Neural crest cell (in vitro differentiated cells): ENCODE measurements at regions not wholly inside any gene's neighbourhood (a gene's known extent, or its start where the extent isn't known, plus 50 kb on each side); places are given as distances from the start of the nearest gene placed in this dataset.

Source experiments
- DNase-seq: peaks from one replicate; pipeline ENCODE4 v3.0.0; 2021; ENCODE audit warnings: low read depth, mixed read lengths, low spot score
- H3K27ac Mint-ChIP-seq: one replicate; pipeline ENCODE4 v1.8.0; 2021; ENCODE audit warnings: mild to moderate bottlenecking, mixed read lengths; ENCODE audit not compliant: unreplicated experiment
- H3K27me3 Mint-ChIP-seq: 2 replicates; pipeline ENCODE4 v1.8.0; 2021; ENCODE audit warnings: low read depth, mild to moderate bottlenecking, mixed read lengths
- H3K36me3 Mint-ChIP-seq: 2 replicates; pipeline ENCODE4 v1.8.0; 2021; ENCODE audit warnings: low read depth, mild to moderate bottlenecking, mixed read lengths
- H3K4me1 Mint-ChIP-seq: 2 replicates; pipeline ENCODE4 v1.8.0; 2021; ENCODE audit warnings: mixed read lengths
- H3K4me3 Mint-ChIP-seq: one replicate; pipeline ENCODE4 v1.8.0; 2021; ENCODE audit warnings: mild to moderate bottlenecking, mixed read lengths
- H3K9me3 Mint-ChIP-seq: 2 replicates; pipeline ENCODE4 v1.8.0; 2021; ENCODE audit warnings: mixed read lengths
- TF ChIP-seq, protein P1 (sequence below): fragments of 200-600 bp; sonication (generic); conservative IDR thresholded peaks from 2 replicates; pipeline ENCODE4 v1.5.0; 2021; ENCODE audit warnings: antibody characterized with exemption, mild to moderate bottlenecking

DNA sequence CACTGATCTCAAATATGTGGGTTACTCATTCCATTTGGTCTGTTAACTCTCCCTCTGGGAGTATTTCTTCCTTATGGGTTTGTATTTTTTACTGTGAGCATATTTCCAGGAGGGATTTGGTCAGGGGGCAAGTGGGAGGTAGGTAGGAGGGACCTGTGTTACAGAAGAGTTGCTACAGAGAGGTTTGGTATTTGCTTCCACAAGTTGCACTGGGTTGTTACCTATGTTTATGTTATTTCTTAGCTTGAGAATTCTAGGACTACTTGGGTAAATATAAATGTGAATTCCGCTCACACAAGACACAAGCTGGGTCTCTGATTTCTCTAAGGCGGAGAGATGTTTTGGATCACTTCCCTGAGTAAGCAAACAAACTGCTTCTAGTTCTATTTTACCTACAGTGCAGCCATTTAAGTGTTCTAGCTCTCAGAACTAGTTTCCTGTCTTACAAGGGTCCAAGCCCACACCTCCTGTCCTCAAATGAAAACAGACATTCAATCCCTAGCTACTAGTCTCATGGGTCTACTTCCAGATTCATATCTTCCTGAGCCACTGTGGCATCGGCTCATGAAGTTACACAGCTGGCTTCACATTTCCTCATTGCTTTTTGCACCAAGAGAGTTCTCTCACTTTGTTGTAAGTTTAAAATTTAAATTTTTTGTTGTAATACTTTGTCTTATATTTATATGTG, 75.4 kb upstream of the PPP1R3C start:
- H3K36me3 Mint-ChIP-seq, result no peaks in the 10 kb centered on the region
- no peak overlapping the region for H3K4me3 Mint-ChIP-seq
- no peak for DNase-seq
- peaks cover 12% of the 10 kb centered on the region for H3K4me1 Mint-ChIP-seq
- H3K27ac Mint-ChIP-seq, result no peak overlapping the region
- H3K9me3 Mint-ChIP-seq, result peaks cover 3% of the 10 kb centered on the region
- H3K27me3 Mint-ChIP-seq, result no peaks in the 10 kb centered on the region
- TF ChIP-seq, protein P1, sequence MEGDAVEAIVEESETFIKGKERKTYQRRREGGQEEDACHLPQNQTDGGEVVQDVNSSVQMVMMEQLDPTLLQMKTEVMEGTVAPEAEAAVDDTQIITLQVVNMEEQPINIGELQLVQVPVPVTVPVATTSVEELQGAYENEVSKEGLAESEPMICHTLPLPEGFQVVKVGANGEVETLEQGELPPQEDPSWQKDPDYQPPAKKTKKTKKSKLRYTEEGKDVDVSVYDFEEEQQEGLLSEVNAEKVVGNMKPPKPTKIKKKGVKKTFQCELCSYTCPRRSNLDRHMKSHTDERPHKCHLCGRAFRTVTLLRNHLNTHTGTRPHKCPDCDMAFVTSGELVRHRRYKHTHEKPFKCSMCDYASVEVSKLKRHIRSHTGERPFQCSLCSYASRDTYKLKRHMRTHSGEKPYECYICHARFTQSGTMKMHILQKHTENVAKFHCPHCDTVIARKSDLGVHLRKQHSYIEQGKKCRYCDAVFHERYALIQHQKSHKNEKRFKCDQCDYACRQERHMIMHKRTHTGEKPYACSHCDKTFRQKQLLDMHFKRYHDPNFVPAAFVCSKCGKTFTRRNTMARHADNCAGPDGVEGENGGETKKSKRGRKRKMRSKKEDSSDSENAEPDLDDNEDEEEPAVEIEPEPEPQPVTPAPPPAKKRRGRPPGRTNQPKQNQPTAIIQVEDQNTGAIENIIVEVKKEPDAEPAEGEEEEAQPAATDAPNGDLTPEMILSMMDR, result no peak

DNA sequence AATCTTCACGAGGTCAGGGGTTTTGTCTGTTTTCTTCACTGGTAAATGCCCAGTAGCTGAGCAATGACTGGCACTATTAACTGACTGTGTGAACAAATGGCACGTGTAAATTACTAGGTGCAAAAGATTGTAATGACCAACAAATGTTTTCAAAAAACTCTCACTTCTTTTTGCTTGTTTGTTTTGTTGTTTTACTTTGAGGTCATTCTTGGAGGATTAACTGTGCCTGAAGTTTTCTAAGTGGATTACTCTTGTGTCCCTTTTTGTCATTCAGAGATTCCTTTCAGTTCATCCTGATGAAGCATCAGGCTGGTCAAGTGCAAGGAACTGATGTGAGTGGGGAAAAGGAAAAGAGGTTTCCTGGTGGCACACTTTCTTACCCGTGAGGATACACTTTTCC, 74.4 kb upstream of the PPP1R3C start:
- Mint-ChIP-seq H3K4me1 (peaks cover 8% of the 10 kb centered on the region), H3K4me3 (no peak overlapping the region), H3K27me3 (no peaks in the 10 kb centered on the region), H3K27ac (no peak overlapping the region), H3K9me3 (peaks cover 3% of the 10 kb centered on the region), H3K36me3 (no peaks in the 10 kb centered on the region)
- TF ChIP-seq, protein P1, result no peak
- DNase-seq, result no peak

DNA sequence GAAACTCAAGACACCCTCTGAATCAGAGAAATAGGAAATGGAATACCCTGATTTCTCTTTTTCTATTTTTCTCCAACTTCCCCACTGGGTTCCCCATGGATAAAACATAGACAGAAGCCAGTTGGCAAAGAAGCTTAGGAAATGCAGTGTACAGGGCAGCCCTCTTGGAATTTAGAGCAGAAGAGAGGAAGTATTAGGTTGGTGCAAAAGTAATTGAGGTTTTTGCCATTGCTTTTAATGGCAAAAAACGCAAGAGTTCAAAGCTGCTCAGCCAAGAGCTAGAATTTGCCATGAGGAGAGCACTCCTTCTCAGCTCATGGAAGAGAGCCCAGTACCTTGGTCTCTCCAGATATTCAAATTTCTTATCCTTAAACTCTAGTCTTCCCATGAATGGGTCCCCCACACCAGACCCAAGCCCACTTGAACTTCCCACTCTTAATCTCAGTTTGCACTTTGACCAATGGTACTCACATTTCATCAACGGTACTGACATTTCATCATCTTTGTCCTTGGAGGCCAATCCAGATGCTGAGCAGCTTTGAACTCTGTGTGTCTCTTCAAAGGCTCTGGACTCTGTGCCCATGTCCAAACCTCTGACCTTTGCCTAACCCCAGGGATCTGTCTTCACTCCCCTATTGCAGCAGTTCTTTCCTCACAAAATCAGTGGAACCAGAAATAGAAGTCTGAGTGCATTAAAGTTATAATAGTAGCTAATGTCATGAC, 73.2 kb upstream of the PPP1R3C start:
- H3K36me3 Mint-ChIP-seq, result no peaks in the 10 kb centered on the region
- peaks cover 4% of the 10 kb centered on the region for H3K4me1 Mint-ChIP-seq
- DNase-seq, result no peak
- H3K9me3 Mint-ChIP-seq, result peaks cover 3% of the 10 kb centered on the region
- no peaks in the 10 kb centered on the region for H3K27me3 Mint-ChIP-seq
- TF ChIP-seq, protein P1, result no peak
- no peak overlapping the region for H3K27ac Mint-ChIP-seq
- H3K4me3 Mint-ChIP-seq, result no peak overlapping the region

DNA sequence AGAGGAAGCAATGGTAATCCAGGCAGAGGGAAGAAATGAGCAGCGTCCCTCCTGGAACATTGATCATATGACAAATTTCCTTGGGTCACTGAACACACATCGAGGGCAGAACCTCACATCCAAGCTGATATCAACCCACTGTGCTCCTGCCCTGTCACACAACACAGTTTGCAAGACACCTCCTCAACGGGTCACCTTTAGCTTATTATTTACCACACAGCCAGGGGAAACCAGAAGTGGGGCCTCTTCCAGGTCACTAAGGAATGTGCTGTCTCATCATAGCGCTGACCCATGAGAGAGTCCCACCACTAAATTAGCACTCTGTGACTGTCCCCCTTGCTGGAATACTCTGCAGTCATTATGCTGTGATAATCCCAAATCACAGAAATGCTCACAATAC, 69.7 kb upstream of the PPP1R3C start:
- Mint-ChIP-seq H3K27me3 (no peaks in the 10 kb centered on the region), H3K36me3 (no peaks in the 10 kb centered on the region), H3K27ac (no peak overlapping the region), H3K4me1 (peaks cover 4% of the 10 kb centered on the region), H3K4me3 (no peak overlapping the region), H3K9me3 (peaks cover 7% of the 10 kb centered on the region)
- TF ChIP-seq, protein P1, result no peak
- DNase-seq, result no peak

DNA sequence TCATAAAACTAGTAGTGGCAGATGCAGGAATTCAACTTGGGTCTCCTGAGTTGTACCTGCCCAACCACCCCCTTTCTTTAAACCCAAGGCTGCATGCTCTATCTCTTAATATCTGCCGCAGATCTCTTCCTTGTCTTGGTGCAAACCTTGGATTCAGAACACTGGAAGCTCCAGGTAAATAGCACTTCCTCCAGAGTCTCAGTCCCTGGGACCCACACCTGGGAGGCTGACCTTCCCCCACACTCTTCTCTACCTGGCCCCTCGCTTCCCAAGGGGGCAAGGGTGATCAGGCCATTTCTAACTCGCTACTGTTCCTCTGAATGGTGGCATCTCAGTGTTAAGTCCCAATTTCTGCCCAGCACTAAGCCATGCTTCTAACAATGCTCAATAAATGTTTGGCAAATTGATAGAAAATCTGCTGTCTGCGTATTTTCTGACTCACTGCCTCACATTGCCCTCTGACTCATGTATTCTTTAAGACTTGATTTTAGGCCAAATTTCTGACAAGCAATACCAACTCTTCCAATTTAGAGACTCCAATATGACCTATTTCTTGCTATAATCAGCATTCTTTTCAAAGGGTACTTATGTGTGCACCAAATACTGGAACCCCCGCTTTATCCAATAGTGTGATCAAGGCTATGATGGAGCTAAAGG, 68.0 kb upstream of the PPP1R3C start:
- TF ChIP-seq, protein P1, result no peak
- DNase-seq, result no peak
- Mint-ChIP-seq H3K4me3 (no peak overlapping the region), H3K36me3 (no peaks in the 10 kb centered on the region), H3K27me3 (no peaks in the 10 kb centered on the region), H3K4me1 (no peaks in the 10 kb centered on the region), H3K9me3 (peaks cover 4% of the 10 kb centered on the region), H3K27ac (no peak overlapping the region)
